H7 (cell line): ENCODE measurements at regions not wholly inside any gene's neighbourhood (a gene's known extent, or its start where the extent isn't known, plus 50 kb on each side); places are given as distances from the start of the nearest gene placed in this dataset.

Experiments used
- DNase-seq: peaks from one replicate; pipeline ENCODE4 v3.0.0; 2012
- H3K27me3 ChIP-seq: 2 replicates; pipeline ENCODE4 v1.6.0; 2011; ENCODE audit warnings: mild to moderate bottlenecking, low read length; ENCODE audit not compliant: control insufficient read depth, insufficient read depth
- H3K36me3 ChIP-seq: replicated peaks from 2 replicates; pipeline ENCODE4 v1.5.1; 2011; ENCODE audit warnings: low read length; ENCODE audit not compliant: control insufficient read depth, insufficient read depth
- H3K4me3 ChIP-seq: 2 replicates; pipeline ENCODE4 v1.5.1; 2011; ENCODE audit warnings: low read depth, mild to moderate bottlenecking, control low read depth, low read length, moderate library complexity; ENCODE audit not compliant: insufficient read depth

GRCh38 chr15:39468331-39468730, 112.5 kb upstream of the THBS1 start:
- H3K36me3 ChIP-seq, result no peaks in the 10 kb centered on the region
- DNase-seq, result no peak

GRCh38 chr15:39468828-39469227, 112.1 kb upstream of the THBS1 start:
- DNase-seq, result no peak
- H3K4me3 ChIP-seq, result no peak overlapping the region
- H3K27me3 ChIP-seq, result no peaks in the 10 kb centered on the region
- H3K36me3 ChIP-seq, result no peaks in the 10 kb centered on the region

More at GRCh38 chr15:39468331-39468730, 112.5 kb upstream of the THBS1 start:
- Histone ChIP-seq H3K27me3 (no peaks in the 10 kb centered on the region), H3K4me3 (no peak overlapping the region)

GRCh38 chr15:39471785-39472574, 108.9 kb upstream of the THBS1 start:
- DNase-seq, result no peak
- no peaks in the 10 kb centered on the region for H3K27me3 ChIP-seq
- H3K4me3 ChIP-seq, result no peak overlapping the region
- no peaks in the 10 kb centered on the region for H3K36me3 ChIP-seq

GRCh38 chr15:39472621-39473297, 108.1 kb upstream of the THBS1 start:
- Histone ChIP-seq H3K27me3 (no peaks in the 10 kb centered on the region), H3K4me3 (no peak overlapping the region), H3K36me3 (no peaks in the 10 kb centered on the region)
- no peak for DNase-seq

- Histone ChIP-seq H3K4me3 (no peak overlapping the region), H3K27me3 (no peaks in the 10 kb centered on the region), H3K36me3 (no peaks in the 10 kb centered on the region)
- no peak for DNase-seq
Measured at GRCh38 chr15:39473298-39473947, 107.5 kb upstream of the THBS1 start.

GRCh38 chr15:39474657-39475056, 106.2 kb upstream of the THBS1 start:
- Histone ChIP-seq H3K4me3 (no peak overlapping the region), H3K36me3 (no peaks in the 10 kb centered on the region)
- DNase-seq, result no peak

GRCh38 chr15:39478996-39479395, 101.9 kb upstream of the THBS1 start:
- Histone ChIP-seq H3K4me3 (no peak overlapping the region), H3K36me3 (no peaks in the 10 kb centered on the region), H3K27me3 (no peaks in the 10 kb centered on the region)
- no peak for DNase-seq

More at GRCh38 chr15:39474657-39475056, 106.2 kb upstream of the THBS1 start:
- H3K27me3 ChIP-seq, result no peaks in the 10 kb centered on the region

- Histone ChIP-seq H3K36me3 (no peaks in the 10 kb centered on the region), H3K27me3 (no peaks in the 10 kb centered on the region), H3K4me3 (no peak overlapping the region)
- DNase-seq, result no peak
Measured at GRCh38 chr15:39479911-39480310, 101.0 kb upstream of the THBS1 start.

DNA sequence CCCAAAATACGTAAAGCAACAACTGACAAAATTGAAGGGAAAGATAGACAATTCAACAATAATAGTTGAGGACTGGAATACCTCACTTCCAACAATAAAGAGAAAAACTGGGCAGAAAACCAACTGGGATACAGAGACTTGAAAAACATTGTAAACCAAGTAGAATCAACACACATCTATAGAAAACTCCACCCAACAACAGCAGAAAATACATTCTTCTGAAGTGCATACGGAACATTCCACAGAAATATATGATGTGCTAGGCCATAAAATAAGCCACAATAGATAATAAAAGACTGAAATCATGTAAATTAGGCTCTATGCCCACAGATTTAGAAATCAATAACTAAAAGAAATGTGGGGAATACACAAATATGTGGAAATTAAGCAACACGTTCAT, 98.4 kb upstream of the THBS1 start:
- no peaks in the 10 kb centered on the region for H3K36me3 ChIP-seq
- no peak for DNase-seq
- no peaks in the 10 kb centered on the region for H3K27me3 ChIP-seq
- H3K4me3 ChIP-seq, result no peak overlapping the region

DNA sequence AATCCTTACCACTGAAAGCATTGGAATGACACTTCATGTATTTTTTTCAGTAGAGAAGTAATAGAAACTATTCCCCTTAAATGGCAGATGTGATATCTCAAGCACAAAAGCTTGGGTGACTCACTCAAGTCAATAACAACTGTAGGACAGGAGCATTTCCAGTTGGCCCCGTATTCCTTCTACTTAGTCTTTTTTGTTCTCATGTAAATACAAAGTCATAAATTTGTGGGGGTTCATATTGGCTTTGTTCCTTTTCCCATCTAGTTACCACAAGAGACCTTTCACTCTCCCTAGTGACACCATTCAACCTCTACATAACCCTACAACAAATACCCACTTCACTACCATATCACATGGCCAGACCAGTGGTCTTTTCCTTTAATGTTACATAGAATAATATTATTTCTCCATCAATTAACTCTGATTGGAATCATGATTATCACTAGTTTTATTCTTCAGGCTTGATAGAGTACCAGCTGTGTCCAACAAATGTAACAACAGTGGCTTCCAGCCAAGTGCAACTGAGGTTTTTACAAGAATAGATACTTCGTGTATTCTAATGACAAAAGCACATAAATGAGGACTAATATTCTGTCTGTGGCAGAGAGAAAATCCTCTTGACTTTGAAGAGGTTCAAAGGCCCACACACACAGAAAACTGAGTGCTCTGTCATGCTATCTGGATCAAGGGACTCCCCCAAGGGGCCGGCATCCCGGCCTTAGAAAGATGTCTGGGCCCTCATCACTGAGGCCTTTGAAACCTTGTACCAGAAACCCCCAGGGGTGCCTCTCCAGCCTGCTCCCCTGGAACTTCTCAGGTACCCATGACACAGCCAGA, 94.0 kb upstream of the THBS1 start:
- H3K36me3 ChIP-seq, result no peaks in the 10 kb centered on the region
- no peak for DNase-seq
- H3K4me3 ChIP-seq, result no peak overlapping the region
- H3K27me3 ChIP-seq, result no peaks in the 10 kb centered on the region

DNA sequence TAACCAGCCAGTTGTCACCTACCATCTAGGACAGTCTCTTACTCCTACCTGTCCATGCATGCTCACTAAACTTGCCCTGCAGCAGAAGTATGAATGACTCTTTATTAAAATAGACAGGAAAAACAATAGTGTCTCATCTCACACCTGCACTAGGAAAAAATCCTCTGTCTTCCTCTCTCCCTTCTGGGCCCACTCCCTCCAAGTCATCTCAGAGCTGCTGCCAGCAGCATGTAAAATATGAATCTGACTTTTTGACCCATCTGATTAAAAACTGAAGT, 93.5 kb upstream of the THBS1 start:
- no peaks in the 10 kb centered on the region for H3K36me3 ChIP-seq
- H3K4me3 ChIP-seq, result no peak overlapping the region
- H3K27me3 ChIP-seq, result no peaks in the 10 kb centered on the region
- no peak for DNase-seq

- H3K4me3 ChIP-seq, result no peak overlapping the region
- H3K36me3 ChIP-seq, result no peaks in the 10 kb centered on the region
- no peak for DNase-seq
- H3K27me3 ChIP-seq, result no peaks in the 10 kb centered on the region
Measured at GRCh38 chr15:39488516-39488915, 92.4 kb upstream of the THBS1 start.

- Histone ChIP-seq H3K27me3 (no peaks in the 10 kb centered on the region), H3K36me3 (no peaks in the 10 kb centered on the region), H3K4me3 (no peak overlapping the region)
- DNase-seq, result no peak
Measured at GRCh38 chr15:39488961-39489360, 91.9 kb upstream of the THBS1 start.

DNA sequence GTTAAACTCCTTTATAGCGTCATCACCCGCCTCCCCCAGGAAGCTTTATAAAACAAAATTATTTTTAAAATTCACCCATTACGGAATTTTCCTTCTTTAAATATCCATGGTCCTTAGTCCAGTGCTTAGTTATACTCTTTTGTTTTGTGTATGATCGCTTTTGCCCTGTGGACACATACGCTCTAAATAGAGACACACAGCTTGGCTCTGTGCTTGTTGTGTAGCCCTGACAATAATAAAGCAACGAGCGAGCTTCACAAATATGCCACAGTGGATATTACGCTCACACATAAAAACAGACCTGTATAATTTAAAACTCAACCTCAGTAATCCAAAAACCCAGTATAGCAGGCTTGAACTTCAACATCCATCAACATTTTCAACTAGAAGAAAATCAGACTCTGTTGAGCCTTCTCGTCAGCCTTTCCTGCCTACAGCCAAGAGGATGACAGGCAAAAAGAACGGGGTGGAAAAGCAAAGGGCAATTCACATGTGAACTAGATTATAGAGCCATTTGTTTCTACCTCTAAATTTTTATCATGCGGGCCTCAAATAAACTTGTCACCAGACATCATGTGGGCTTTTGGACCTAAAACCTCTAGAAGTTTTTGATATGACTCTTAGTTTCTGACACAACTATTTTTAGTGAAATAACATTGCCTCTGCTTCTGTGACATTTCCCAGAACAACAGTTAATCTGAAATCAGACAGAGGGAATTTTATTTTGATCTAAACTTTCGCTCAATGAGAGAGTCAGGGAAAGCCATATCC, 89.6 kb upstream of the THBS1 start:
- DNase-seq, result no peak
- Histone ChIP-seq H3K27me3 (no peaks in the 10 kb centered on the region), H3K36me3 (no peaks in the 10 kb centered on the region), H3K4me3 (no peak overlapping the region)
